NT2/D1 (cell line): ENCODE measurements at regions not wholly inside any gene's neighbourhood (a gene's known extent, or its start where the extent isn't known, plus 50 kb on each side); places are given as distances from the start of the nearest gene placed in this dataset.

ENCODE experiments used
- DNase-seq: peaks from one replicate; pipeline ENCODE4 v3.0.0-alpha.2; 2011; ENCODE audit warnings: low read depth, low spot score
- H3K27me3 ChIP-seq: 2 replicates; pipeline ENCODE4 v1.6.0; 2011; ENCODE audit warnings: mild to moderate bottlenecking; ENCODE audit not compliant: insufficient read length, insufficient read depth
- H3K36me3 ChIP-seq: 2 replicates; pipeline ENCODE4 v1.6.1; 2011; ENCODE audit warnings: mild to moderate bottlenecking, low read length, mixed read lengths; ENCODE audit not compliant: insufficient read depth, insufficient read length
- H3K4me1 ChIP-seq: 2 replicates; pipeline ENCODE4 v1.5.1; 2011; ENCODE audit not compliant: insufficient read depth, insufficient read length
- H3K4me3 ChIP-seq: 2 replicates; pipeline ENCODE4 v1.5.1; 2011; ENCODE audit warnings: low read depth; ENCODE audit not compliant: insufficient read length
- H3K9ac ChIP-seq: 2 replicates; pipeline ENCODE4 v1.6.0; 2011; ENCODE audit warnings: low read depth; ENCODE audit not compliant: insufficient read length
- H3K9me3 ChIP-seq: 2 replicates; pipeline ENCODE4 v1.5.1; 2011; ENCODE audit warnings: mild to moderate bottlenecking, low read length; ENCODE audit not compliant: insufficient read depth
- SUZ12 ChIP-seq: IDR thresholded peaks from 2 replicates; pipeline ENCODE4 v1.6.1; 2011; ENCODE audit not compliant: insufficient read length, insufficient read depth; ENCODE audit errors: extremely low read depth
- YY1 ChIP-seq: IDR thresholded peaks from 2 replicates; pipeline ENCODE4 v1.6.1; 2011; ENCODE audit not compliant: insufficient read length, insufficient read depth
- ZNF274 ChIP-seq: IDR thresholded peaks from 2 replicates; pipeline ENCODE4 v1.6.1; 2011; ENCODE audit warnings: mild to moderate bottlenecking, low read depth, low read length

DNA sequence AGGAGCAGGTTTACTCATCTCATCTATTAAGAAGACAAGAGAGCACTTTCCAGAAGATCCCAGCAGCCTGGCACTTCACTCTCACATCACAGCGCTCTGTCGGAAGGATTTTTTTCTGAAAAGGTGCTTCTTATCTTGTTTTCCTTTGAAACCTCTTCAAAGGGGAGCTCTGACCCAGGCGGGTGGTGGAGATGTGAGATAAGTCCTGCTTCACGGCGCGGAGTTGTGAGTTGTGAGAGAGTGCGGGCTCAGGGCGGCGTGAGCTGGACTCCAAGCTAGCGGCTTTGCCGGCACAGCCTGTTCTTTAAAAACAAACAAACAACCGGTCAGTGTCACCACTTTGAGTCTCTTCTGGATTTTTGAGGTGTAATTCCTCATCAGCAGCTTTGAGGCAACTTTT lies 169.0 kb upstream of the ARGLU1 start:
- Histone ChIP-seq H3K9me3 (no peaks in the 10 kb centered on the region), H3K9ac (no peak overlapping the region), H3K4me1 (no peaks in the 10 kb centered on the region), H3K27me3 (no peaks in the 10 kb centered on the region), H3K36me3 (no peaks in the 10 kb centered on the region), H3K4me3 (no peak overlapping the region)
- no peak for TF ChIP-seq SUZ12
- TF ChIP-seq ZNF274, result no peak
- no peak for TF ChIP-seq YY1
- DNase-seq, result no peak

DNA sequence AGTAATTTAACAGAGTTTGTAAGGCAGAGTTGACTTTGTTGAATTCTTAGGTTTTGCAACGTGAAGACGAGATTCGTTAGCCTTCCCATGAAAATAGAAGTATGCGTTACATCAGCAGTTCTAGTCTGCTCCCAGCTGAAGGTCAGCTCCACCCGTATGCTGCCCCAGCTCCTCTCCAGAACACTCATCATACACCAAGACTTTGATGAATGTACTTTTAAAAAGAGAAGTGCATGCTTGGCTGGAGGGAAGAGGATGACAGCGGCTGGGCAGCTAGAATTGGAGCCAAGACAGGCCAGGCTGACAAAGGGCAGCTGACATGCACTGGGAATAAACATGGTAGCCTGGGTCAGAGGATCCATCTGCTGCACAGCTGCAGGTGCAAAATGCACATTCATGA lies 166.3 kb upstream of the ARGLU1 start:
- TF ChIP-seq ZNF274, result no peak
- no peak for TF ChIP-seq SUZ12
- TF ChIP-seq YY1, result no peak
- Histone ChIP-seq H3K9me3 (no peaks in the 10 kb centered on the region), H3K4me3 (no peak overlapping the region), H3K36me3 (no peaks in the 10 kb centered on the region), H3K4me1 (no peaks in the 10 kb centered on the region), H3K9ac (no peak overlapping the region), H3K27me3 (no peaks in the 10 kb centered on the region)
- no peak for DNase-seq

DNA sequence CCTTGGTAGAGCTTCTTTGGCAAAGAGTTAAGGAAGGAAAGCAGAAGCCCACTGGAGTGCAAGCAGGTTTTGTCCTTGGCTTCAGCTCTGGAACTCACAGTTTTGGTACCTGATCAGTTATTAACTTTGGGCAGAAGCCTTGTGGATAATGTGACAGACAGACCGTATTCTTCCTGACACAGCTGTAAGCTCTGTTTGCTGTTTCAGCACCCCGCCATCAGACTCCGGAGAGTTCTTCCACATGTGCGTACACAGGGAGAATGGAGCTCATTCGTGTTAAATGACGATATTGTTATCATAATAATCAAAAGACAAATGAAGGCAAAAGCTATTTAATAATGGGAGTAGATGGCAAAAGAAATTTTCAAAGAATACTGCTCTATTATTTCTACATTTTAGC lies 155.1 kb upstream of the ARGLU1 start:
- no peak for TF ChIP-seq YY1
- no peak for TF ChIP-seq ZNF274
- no peak for TF ChIP-seq SUZ12
- no peak for DNase-seq
- H3K4me1 ChIP-seq, result no peaks in the 10 kb centered on the region

GRCh38 chr13:106722620-106723019 lies 154.7 kb upstream of the ARGLU1 start:
- Histone ChIP-seq H3K4me3 (no peak overlapping the region), H3K9me3 (peaks cover 5% of the 10 kb centered on the region), H3K4me1 (no peaks in the 10 kb centered on the region), H3K36me3 (no peaks in the 10 kb centered on the region), H3K27me3 (no peaks in the 10 kb centered on the region), H3K9ac (no peak overlapping the region)
- TF ChIP-seq ZNF274, result no peak
- no peak for TF ChIP-seq YY1
- no peak for DNase-seq

More for the DNA sequence above, 155.1 kb upstream of the ARGLU1 start:
- H3K4me3 ChIP-seq, result no peak overlapping the region
- H3K27me3 ChIP-seq, result no peaks in the 10 kb centered on the region
- H3K9me3 ChIP-seq, result peaks cover under 1% of the 10 kb centered on the region; the same call in 1 of the 2 replicates
- H3K36me3 ChIP-seq, result no peaks in the 10 kb centered on the region
- H3K9ac ChIP-seq, result no peak overlapping the region

GRCh38 chr13:106721599-106721998 lies 153.7 kb upstream of the ARGLU1 start:
- no peak overlapping the region for H3K9ac ChIP-seq
- no peaks in the 10 kb centered on the region for H3K36me3 ChIP-seq
- no peaks in the 10 kb centered on the region for H3K27me3 ChIP-seq
- no peak for DNase-seq
- TF ChIP-seq YY1 (no peak), SUZ12 (no peak)
- H3K9me3 ChIP-seq, result peaks cover 10% of the 10 kb centered on the region
- no peak overlapping the region for H3K4me3 ChIP-seq
- no peaks in the 10 kb centered on the region for H3K4me1 ChIP-seq

DNA sequence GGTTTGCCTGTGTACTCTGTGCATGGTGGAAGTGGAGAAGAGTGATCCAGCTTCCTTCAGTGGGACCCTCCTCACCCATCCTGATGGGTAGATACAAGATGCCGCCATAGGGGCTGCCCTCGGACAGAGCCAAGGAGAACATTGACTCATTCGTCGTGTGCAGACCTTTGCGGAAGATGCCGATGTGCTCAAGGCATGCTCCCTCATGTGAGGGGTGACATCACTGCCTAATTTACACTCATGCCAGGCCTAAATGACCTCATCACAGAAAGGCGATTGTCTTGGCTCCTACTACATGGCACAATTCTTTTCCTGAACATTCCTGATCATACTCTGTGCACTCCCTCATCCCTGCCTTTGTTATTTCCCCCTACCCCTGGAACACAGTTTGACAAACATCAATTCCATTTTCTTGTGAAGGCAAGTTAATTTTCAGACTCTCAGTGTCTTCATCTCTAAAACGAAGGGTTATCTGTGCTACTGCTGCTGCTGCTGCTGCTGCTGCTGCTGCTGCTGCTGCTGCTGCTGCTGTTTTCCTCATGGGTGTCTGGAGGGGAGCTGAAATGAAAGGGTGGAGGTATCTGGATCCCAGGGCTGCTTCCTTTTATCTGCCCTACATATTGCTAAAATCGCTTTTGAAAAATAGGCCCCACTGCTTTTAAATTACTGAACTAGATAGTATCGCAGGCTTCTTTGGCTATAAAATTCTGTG lies 146.5 kb upstream of the ARGLU1 start:
- Histone ChIP-seq H3K27me3 (no peaks in the 10 kb centered on the region), H3K4me3 (no peak overlapping the region), H3K9me3 (peaks cover 10% of the 10 kb centered on the region), H3K36me3 (no peaks in the 10 kb centered on the region), H3K4me1 (no peaks in the 10 kb centered on the region), H3K9ac (no peak overlapping the region)
- TF ChIP-seq SUZ12 (no peak), YY1 (no peak), ZNF274 (no peak)
- no peak for DNase-seq

GRCh38 chr13:106712381-106712780 lies 144.4 kb upstream of the ARGLU1 start:
- Histone ChIP-seq H3K36me3 (no peaks in the 10 kb centered on the region), H3K4me3 (no peak overlapping the region), H3K27me3 (no peaks in the 10 kb centered on the region), H3K4me1 (no peaks in the 10 kb centered on the region), H3K9me3 (peaks cover 3% of the 10 kb centered on the region; the same call in 1 of the 2 replicates), H3K9ac (no peak overlapping the region)
- TF ChIP-seq SUZ12 (no peak), YY1 (no peak), ZNF274 (no peak)
- DNase-seq, result no peak

- no peak for DNase-seq
- Histone ChIP-seq H3K9ac (no peak overlapping the region), H3K4me3 (no peak overlapping the region), H3K36me3 (no peaks in the 10 kb centered on the region), H3K27me3 (no peaks in the 10 kb centered on the region), H3K9me3 (no peaks in the 10 kb centered on the region), H3K4me1 (no peaks in the 10 kb centered on the region)
- TF ChIP-seq ZNF274 (no peak), YY1 (no peak), SUZ12 (no peak)
Observed at GRCh38 chr13:106710266-106710665, 142.3 kb upstream of the ARGLU1 start.
